ENCODE measurements at regions not wholly inside any gene's neighbourhood (a gene's known extent, or its start where the extent isn't known, plus 50 kb on each side); places are given as distances from the start of the nearest gene placed in this dataset.

DNA sequence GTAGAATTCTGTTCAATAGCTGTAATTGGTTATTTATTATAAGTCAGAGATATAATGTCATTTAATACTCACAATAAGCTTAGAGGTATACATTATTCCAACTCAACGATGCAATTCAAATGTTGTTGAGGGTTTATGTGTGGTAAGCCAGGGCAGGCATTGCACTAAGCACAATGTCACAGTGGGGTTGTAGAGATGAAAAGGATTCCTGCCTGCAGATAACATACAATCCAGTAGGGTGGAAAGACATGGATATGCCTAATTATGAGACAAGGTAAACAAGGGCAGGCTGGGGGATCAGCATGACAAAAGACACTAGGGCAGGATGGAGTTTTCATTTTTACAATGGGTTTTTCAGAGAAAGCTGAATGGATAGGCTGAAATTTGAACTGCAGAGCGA, 98.7 kb upstream of the PALM2AKAP2 start:
- H3K4me3 ChIP-seq (ENCODE audit: low read depth in 1 of 2, low read length in 2 of 2): no peak overlapping the region
- no peak overlapping the region for H2AFZ ChIP-seq (ENCODE audit: low read depth, low read length)
- H3K4me2 ChIP-seq (ENCODE audit: insufficient read depth, low read length): no peak overlapping the region
- no peak for TF ChIP-seq EZH2 (IDR thresholded peaks at IDR 0.05; ENCODE audit: borderline replicate concordance, low read depth, low read length, severe bottlenecking)
- TF ChIP-seq, protein P1, sequence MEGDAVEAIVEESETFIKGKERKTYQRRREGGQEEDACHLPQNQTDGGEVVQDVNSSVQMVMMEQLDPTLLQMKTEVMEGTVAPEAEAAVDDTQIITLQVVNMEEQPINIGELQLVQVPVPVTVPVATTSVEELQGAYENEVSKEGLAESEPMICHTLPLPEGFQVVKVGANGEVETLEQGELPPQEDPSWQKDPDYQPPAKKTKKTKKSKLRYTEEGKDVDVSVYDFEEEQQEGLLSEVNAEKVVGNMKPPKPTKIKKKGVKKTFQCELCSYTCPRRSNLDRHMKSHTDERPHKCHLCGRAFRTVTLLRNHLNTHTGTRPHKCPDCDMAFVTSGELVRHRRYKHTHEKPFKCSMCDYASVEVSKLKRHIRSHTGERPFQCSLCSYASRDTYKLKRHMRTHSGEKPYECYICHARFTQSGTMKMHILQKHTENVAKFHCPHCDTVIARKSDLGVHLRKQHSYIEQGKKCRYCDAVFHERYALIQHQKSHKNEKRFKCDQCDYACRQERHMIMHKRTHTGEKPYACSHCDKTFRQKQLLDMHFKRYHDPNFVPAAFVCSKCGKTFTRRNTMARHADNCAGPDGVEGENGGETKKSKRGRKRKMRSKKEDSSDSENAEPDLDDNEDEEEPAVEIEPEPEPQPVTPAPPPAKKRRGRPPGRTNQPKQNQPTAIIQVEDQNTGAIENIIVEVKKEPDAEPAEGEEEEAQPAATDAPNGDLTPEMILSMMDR (IDR thresholded peaks at IDR 0.05; ENCODE audit: borderline replicate concordance, extremely low read depth, low read length, poor library complexity, severe bottlenecking): no peak
- no peak overlapping the region for H3K27ac ChIP-seq (ENCODE audit: low read length)
- no peaks in the 10 kb centered on the region for H3K9me3 ChIP-seq (ENCODE audit: insufficient read depth, low read length, severe bottlenecking)
- H3K9ac ChIP-seq (ENCODE audit: low read depth, low read length): no peak overlapping the region
- no peaks in the 10 kb centered on the region for H3K36me3 ChIP-seq (ENCODE audit: insufficient read depth, low read length)
- H3K4me1 ChIP-seq (ENCODE audit: insufficient read depth, low read length): no peaks in the 10 kb centered on the region
- H3K27me3 ChIP-seq (ENCODE audit: insufficient read depth, low read length, poor library complexity): no peaks in the 10 kb centered on the region
- no peaks in the 10 kb centered on the region for H4K20me1 ChIP-seq (ENCODE audit: insufficient read depth, low read length)
- ATAC-seq (ENCODE audit: insufficient read depth, low read depth) (no peak), DNase-seq (no peak)
- no peaks in the 10 kb centered on the region for H3K79me2 ChIP-seq (ENCODE audit: insufficient read depth, low read length)

DNA sequence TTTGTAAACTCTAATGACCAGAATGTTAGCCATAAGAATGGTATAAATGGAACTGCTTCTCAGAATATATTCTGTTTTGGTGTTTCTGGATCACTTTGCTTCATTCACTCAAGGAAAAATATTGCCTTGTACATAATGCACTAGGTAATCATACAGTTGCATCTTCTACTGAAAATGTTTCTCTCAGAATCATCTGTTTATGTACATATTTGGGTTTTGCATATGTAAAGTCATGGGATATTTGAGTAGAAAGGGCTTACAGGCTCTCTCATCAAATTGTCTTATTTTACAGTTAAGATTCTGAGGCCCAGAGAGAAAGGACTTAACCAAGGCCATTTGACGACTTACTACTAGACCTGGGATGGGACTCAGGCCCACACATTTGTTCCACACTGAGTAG, 97.8 kb upstream of the PALM2AKAP2 start:
- Histone ChIP-seq H3K27ac (ENCODE audit: low read length) (no peak overlapping the region), H3K27me3 (ENCODE audit: insufficient read depth, low read length, poor library complexity) (no peaks in the 10 kb centered on the region), H3K4me1 (ENCODE audit: insufficient read depth, low read length) (no peaks in the 10 kb centered on the region), H3K9ac (ENCODE audit: low read depth, low read length) (no peak overlapping the region), H3K79me2 (ENCODE audit: insufficient read depth, low read length) (no peaks in the 10 kb centered on the region), H2AFZ (ENCODE audit: low read depth, low read length) (no peak overlapping the region), H3K9me3 (ENCODE audit: insufficient read depth, low read length, severe bottlenecking) (no peaks in the 10 kb centered on the region), H3K4me3 (ENCODE audit: low read depth in 1 of 2, low read length in 2 of 2) (no peak overlapping the region), H3K36me3 (ENCODE audit: insufficient read depth, low read length) (no peaks in the 10 kb centered on the region), H4K20me1 (ENCODE audit: insufficient read depth, low read length) (no peaks in the 10 kb centered on the region), H3K4me2 (ENCODE audit: insufficient read depth, low read length) (no peak overlapping the region)
- TF ChIP-seq, protein P1 (IDR thresholded peaks at IDR 0.05; ENCODE audit: borderline replicate concordance, extremely low read depth, low read length, poor library complexity, severe bottlenecking): no peak
- TF ChIP-seq EZH2 (IDR thresholded peaks at IDR 0.05; ENCODE audit: borderline replicate concordance, low read depth, low read length, severe bottlenecking): no peak
- ATAC-seq (ENCODE audit: insufficient read depth, low read depth) (no peak), DNase-seq (no peak)

DNA sequence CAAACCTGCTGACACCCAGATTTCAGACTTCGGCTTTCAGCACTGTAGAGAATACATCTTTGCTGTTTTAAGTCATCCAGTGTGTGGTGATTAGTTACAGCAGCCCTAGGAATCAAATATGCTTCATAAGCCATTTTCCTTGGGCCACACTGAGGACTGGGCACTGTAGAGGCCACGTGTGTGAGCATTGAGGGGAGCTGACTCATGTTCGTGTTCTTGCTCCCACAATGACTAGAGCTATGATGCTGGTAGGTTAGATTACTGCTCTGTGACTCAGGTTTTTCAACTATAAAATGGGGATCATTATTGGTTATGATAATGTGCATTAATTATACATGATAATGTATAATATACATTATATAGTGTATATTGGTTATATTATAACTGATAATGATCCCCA, 96.5 kb upstream of the PALM2AKAP2 start:
- no peak overlapping the region for H3K4me2 ChIP-seq (ENCODE audit: insufficient read depth, low read length)
- TF ChIP-seq EZH2 (IDR thresholded peaks at IDR 0.05; ENCODE audit: borderline replicate concordance, low read depth, low read length, severe bottlenecking): no peak
- TF ChIP-seq, protein P1 (IDR thresholded peaks at IDR 0.05; ENCODE audit: borderline replicate concordance, extremely low read depth, low read length, poor library complexity, severe bottlenecking): no peak
- H3K9me3 ChIP-seq (ENCODE audit: insufficient read depth, low read length, severe bottlenecking): no peaks in the 10 kb centered on the region
- H2AFZ ChIP-seq (ENCODE audit: low read depth, low read length): no peak overlapping the region
- no peaks in the 10 kb centered on the region for H3K4me1 ChIP-seq (ENCODE audit: insufficient read depth, low read length)
- no peak overlapping the region for H3K27ac ChIP-seq (ENCODE audit: low read length)
- ATAC-seq (ENCODE audit: insufficient read depth, low read depth) (no peak), DNase-seq (no peak)
- no peaks in the 10 kb centered on the region for H3K27me3 ChIP-seq (ENCODE audit: insufficient read depth, low read length, poor library complexity)
- no peak overlapping the region for H3K9ac ChIP-seq (ENCODE audit: low read depth, low read length)
- H3K4me3 ChIP-seq (ENCODE audit: low read depth in 1 of 2, low read length in 2 of 2): no peak overlapping the region
- no peaks in the 10 kb centered on the region for H3K36me3 ChIP-seq (ENCODE audit: insufficient read depth, low read length)
- no peaks in the 10 kb centered on the region for H4K20me1 ChIP-seq (ENCODE audit: insufficient read depth, low read length)
- no peaks in the 10 kb centered on the region for H3K79me2 ChIP-seq (ENCODE audit: insufficient read depth, low read length)

DNA sequence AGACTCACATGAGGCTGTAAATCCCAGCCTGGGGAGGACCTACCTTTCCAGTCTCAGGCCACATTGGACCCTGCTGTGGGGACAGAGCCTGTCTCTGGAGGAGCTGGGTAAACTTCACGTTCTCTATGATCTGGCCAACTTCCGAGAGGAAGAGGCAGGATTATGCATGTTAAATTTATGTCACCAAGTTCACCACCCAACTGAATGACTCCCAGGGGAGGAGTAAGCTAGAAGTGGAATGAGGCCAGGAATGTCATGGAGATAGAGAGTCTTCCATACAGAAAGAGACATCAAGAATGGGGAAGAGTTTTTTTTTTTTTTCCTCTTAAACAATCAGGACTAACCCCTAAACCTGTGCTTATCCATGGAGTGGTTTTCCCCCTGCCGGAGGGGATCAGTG, 90.3 kb upstream of the PALM2AKAP2 start:
- no peak overlapping the region for H3K9ac ChIP-seq (ENCODE audit: low read depth, low read length)
- no peak overlapping the region for H2AFZ ChIP-seq (ENCODE audit: low read depth, low read length)
- no peak for TF ChIP-seq EZH2 (IDR thresholded peaks at IDR 0.05; ENCODE audit: borderline replicate concordance, low read depth, low read length, severe bottlenecking)
- TF ChIP-seq, protein P1 (IDR thresholded peaks at IDR 0.05; ENCODE audit: borderline replicate concordance, extremely low read depth, low read length, poor library complexity, severe bottlenecking): no peak
- H3K4me2 ChIP-seq (ENCODE audit: insufficient read depth, low read length): no peak overlapping the region
- no peak overlapping the region for H3K27ac ChIP-seq (ENCODE audit: low read length)
- H3K79me2 ChIP-seq (ENCODE audit: insufficient read depth, low read length): no peaks in the 10 kb centered on the region
- no peaks in the 10 kb centered on the region for H3K36me3 ChIP-seq (ENCODE audit: insufficient read depth, low read length)
- H3K9me3 ChIP-seq (ENCODE audit: insufficient read depth, low read length, severe bottlenecking): no peaks in the 10 kb centered on the region
- DNase-seq (no peak), ATAC-seq (ENCODE audit: insufficient read depth, low read depth) (no peak)
- no peaks in the 10 kb centered on the region for H3K4me1 ChIP-seq (ENCODE audit: insufficient read depth, low read length)
- H4K20me1 ChIP-seq (ENCODE audit: insufficient read depth, low read length): no peaks in the 10 kb centered on the region
- H3K4me3 ChIP-seq (ENCODE audit: low read depth in 1 of 2, low read length in 2 of 2): no peak overlapping the region
- no peaks in the 10 kb centered on the region for H3K27me3 ChIP-seq (ENCODE audit: insufficient read depth, low read length, poor library complexity)
